ENCODE measurements at regions not wholly inside any gene's neighbourhood (a gene's known extent, or its start where the extent isn't known, plus 50 kb on each side); places are given as distances from the start of the nearest gene placed in this dataset.
A peak's percentile ranks its signal among the peaks of the same experiment; 100 is the strongest.

DNA sequence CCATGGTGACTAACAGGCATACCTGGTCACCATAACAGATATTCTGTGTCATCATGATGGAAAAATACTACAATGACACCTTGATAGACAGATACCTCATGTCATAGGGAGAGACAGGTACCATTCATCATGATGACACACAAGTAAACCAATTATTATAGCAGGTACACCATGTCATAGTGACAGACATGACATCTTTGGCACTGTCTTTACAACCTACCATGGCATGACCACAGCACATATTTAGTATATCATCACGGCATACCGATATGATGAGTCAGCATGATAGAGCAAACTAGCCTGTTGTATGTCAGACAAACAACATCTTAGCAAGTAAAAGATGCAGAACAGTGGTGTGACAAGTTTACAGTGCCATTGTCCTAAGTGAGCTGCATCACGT, 101.3 kb upstream of the KLHL29 start:
- ATAC-seq, result peak; percentile 50

DNA sequence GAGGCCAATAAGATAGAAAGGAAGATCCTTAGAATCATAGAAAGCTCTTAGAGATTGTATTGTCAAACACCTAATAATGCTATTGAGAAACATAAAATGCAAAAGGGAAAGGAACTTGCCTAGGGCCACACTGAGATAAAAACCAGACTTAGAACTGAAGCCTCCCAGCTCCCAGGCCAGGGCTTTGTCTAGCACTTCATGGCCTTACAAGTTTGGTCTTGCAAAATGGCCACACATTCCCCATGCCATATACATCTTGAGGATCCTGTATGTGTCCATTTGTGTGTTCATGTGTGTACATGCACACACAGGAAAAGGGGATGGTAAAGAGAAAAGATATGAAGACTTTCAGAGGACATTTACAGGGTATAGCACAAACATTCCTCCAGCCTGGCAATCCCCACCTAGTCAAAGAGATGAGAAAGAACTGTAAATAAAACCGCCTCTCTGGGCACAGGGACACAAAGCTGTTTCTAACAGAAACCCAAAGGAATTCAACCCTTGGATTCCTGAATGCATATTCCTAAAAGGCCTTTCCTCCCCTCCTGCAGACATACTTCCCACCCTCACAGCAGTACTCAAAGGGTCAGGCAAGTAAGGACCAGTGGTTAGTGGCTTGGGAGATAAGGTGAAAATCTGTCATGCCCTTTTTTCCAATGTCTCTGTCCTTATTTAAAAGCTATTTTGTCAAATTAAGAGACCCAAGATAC, 99.7 kb upstream of the KLHL29 start:
- ATAC-seq, result no peak

DNA sequence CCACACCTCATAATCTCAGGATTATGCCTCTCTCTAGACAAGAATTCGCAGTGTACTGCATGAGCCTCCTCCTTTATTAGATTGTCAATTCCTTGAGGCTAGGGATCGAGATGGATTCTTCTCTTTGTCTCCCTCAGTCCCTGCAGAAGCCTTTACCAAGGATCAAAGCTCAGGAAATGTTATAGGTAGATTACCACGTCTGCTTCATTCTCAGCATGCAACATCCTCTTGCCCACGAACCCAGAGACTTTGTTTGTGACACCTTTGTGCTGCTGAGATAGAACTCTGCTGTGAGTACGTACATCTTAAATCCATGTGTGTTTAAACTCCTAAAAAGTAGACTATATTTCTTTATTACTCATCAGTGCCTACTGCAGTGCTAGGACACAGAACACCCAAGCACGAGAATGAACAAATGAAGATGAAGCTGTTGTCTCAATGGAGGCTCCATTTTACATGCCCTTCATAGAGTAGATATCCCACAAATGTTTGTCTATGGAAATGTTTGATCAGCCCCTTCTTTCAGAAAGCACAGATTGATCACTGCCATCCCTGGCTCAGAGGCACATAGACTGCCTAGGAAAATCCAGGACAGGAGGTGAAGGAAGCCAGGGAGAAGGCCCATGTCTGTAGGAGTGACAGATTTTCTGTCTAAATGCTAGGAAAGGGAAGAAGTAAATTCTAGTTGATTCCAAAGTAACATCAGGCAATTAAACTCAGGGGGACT, 98.8 kb upstream of the KLHL29 start:
- no peak for ATAC-seq

DNA sequence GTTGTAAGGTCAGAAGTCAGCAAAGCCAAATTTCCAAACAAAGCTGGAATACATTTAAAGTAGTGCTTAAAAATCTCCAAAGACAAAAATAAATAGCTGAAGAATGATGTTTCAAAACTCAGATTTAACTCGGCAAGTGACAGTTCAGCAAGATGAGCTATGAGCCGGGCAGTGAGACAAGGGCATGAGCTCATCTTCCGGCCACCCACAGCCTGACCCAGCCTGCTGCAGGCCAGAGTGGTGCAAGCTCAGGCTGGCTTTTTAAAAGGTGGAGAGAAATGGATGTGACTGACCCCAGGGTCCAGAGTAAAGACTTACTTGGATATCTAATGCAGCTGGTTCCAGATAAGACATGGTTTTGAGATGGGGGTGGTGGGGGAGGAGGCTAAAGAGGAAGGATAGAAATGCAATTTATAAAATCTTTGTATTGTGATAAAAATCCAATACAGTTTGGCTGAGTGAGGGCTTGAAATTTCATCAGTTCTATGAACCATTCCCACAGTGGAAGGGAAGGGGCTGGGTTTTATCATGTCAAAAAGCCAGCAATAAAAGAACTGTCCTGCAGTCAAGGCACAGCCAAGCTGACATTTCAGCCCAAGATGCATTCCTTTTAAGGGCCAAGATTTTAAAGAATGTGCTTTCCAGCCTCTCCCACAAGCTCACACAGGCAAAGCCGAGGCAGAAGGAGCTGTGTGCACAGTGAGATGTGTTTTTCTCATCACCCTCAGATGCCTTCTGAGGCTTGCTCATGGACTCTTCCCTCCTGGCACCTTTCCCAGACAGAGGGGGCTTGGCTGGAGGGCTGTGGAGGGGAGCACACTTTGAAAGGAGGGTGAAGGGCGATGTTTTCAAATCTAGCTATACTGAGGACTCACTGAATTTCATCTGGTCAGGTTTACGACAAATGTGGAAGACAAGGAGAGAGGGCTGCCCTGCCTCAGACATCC, 97.9 kb upstream of the KLHL29 start:
- no peak for ATAC-seq

DNA sequence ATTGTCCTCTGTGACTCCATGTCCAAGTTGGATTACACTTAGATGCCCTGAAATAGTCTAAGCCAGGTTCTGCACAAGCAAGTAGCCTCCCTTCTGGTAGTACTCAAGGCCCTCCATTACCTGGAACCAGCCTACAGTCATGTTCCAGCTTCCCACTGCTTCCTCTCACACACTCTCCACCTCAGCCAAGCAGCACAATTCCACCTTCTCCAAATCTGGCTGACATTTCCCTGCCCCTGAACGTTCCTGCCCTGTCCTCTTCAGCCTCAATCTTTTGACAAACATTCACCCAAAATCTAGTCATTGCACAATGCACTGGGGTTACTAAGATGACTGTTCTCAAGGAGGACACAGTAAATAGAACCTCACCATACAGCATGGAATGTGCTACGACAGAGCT, 95.3 kb upstream of the KLHL29 start:
- no peak for ATAC-seq

DNA sequence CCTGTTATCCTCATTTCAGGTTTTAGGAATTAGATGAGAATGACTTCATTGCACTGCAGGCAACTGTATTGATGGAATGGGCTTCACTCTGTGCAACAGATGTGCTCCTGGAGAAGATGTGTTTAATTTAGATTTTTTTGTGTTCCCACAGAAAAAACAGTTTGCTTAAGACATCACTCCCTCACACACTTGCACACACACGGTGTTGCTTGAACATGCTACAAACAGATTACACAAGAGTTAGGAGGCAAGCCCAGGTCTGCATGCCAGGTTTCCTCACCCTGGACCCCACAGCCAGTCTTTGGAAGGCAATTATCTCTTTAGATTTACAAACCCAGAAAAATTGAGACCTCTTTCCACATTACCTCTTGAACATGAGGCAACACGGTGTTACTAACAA, 93.7 kb upstream of the KLHL29 start:
- no peak for ATAC-seq

DNA sequence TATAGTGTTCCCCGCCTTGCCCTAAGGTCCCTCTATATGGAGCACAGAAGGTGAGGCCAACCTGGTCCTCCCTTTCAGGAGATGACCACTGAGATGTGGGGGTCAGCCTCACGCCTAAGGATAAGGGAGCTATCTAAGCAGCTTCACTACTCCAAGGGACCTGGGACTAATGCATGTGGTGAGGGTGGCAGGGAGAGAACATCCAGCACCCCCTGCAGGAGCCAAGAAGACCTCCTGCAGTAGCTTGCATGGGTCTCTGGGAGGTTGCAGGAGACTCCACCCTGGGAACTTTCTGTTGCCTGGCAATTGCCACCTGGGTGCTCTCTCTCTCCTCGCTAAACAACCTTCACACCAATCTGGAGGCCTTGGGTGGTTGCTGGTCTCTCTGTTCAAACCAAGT, 93.0 kb upstream of the KLHL29 start:
- ATAC-seq, result no peak

DNA sequence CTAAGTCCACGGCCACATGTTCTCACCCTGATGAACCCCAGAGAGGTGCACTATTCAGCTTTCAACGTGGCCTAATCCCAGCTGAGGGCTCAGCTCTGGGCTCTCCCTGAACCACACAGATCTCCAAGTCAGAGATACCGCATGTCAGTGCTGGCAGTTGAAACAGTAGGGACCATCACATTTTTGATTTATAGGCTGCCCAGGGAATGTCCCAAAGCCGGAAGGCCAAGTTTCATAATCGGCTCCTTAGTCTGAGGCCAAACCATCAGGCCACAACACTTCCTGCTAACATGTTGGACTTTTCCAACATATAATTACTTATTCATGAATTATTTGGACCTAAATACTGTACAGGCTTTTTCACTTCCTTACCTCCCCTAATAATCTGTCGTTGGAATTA, 91.9 kb upstream of the KLHL29 start:
- no peak for ATAC-seq

DNA sequence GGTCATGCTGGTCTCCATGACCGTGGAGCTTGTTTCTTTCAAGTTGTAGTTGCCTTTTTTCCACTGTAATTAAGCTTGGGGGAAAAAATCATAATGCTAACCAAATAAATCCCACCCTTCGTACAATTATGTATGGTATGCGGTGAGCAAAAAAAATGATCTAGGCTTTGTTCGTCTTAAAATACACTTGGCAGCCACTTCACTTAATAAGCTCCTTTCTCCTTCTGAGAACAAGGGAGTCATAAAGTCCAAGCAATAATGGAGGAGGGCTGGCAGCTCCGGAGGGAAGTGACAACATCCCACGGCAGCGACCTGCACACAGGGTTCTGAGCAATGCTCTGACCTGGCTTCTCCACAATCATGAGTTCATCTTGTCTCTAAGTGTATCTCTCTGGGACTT, 91.2 kb upstream of the KLHL29 start:
- ATAC-seq, result no peak

DNA sequence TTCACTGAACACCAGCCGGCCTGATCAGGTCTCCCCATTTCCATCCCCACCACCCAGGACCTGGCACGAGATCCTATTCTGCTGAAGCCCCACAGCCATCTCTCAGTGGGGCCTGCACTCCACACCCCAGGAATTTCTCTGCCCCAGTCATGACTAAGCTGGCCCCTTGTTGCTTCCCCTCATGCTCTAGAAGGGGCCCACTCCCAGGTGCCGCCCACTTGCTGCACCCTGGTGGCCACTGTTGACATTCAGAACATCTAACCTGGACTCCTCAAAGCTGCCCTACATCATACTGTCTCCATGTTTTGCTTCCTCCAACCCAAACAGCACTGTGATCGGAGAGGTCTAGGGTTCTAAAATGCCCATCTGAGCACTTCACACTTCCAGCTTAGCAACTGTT, 90.7 kb upstream of the KLHL29 start:
- ATAC-seq, result no peak

DNA sequence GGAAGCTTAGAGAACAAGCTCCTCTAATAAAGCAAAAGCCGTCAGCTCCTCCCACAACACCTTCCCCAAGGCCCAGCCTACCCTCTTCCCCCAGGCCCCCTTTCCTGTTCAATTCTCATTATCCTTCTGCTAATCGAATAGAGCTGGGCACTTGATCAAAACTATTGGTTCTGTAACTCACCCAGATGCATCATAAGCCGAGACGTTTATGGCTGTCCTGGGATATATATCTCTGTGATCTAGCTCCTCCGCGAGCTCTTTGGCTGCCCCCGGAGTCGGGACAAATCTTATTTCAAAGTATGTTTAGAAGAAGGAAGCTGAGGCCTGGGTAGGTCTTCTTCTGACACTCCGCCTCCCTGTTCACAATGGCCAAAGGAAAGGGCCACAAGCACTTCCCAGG, 88.3 kb upstream of the KLHL29 start:
- no peak for ATAC-seq

DNA sequence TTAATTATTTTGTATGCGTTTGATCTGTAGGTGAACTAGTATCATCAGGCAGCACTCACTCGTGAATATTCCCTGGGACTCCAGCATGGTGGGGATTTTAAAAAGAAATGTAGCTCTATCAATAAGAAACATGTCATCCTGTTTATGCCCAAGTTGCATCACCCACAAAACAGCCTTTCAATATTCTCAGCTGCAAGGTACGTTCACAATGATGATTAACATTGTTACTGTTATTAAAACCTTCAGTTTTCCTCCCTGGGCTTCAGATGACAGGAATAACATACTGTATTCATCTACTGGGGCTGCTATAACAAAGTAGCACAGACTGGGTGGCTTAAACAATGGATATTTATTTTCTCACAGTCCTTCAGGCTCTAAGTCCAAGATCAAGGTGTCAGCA, 87.9 kb upstream of the KLHL29 start:
- no peak for ATAC-seq

DNA sequence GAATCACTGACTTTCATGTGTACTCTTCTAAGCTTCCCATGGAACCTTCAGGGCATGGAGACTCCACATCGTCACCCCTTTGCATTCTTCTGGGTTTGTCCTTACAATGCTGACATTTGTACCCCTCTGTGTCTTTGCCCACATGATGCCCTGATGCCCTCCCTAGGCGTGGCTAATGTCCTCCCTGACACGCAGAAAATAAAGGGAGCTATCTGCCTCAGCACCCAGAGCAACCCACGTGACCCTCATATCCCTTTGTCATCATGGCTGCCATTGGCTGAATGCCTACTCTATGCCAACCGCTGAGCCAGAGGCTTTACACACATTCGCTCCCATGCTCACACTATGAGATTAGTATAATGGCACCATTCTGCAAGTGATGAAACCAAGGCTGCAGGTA, 86.4 kb upstream of the KLHL29 start:
- ATAC-seq, result no peak

DNA sequence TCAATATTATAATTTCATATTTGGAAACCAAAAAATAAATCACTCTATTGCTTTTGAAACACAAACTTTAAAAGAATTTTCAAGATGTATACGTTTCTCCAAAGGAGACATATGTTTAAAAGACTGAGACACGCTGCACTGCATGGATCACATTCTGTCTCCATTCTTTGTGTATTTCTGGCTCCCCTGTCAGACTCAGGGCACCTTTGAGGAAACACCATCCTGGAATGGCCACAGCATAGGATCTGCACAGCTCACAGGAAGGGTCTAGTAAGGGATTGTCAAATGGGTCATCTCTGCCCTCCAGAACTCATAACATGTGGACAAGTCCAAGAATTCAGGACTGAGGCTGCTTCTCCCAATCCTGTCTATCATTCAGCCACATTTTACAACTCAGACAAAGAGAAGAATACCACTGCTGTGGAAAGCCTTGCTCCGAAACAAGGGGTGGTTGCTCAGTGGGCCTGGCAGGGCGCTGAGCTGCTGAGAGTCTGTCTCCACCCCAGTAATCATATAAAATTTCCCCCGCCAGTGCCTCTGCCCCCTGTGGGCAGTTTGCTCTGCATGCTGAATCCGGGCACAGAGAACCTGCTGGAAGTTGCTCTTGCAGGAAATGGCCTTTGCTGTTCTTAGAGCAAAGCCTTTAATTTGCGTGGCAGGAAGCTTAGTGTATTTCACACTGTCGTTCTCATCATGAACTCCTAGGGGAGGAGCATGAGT, 85.3 kb upstream of the KLHL29 start:
- no peak for ATAC-seq

DNA sequence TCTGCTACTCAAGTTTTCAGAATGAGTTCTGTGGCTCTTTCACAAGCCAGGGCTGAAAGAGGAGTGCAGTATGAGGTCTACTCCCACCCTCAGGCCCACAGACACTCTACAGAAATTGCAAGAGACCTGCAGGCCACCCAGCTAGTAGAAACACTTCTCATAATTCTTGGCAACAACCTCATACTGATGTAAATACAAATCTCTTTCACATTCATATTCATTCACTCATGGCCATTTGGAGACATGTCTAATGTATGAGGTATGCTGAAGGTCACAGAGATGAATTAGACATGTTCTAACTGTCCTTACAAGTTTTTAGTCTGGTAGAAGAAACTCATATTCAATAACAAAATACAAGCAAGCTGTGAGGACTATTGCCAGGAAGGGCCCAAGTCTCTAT, 83.8 kb upstream of the KLHL29 start:
- no peak for ATAC-seq

DNA sequence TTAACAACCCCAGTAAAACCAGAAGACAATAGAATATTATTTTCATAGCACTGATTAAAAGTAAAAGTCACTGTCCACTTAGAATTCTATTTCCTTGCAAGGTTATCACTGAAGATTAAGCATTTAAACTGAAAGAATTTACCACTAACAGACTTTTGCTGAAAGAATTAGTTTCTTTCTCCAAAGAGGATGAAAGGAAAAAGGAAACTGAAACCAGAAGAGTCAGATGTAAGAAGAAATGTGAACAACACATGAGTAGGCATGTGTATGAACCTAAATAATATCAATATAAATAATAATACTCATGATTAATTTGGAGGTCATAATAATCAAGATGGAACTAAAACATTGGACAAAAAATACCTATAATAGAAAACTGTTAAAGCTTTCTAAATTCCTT, 82.4 kb upstream of the KLHL29 start:
- no peak for ATAC-seq

DNA sequence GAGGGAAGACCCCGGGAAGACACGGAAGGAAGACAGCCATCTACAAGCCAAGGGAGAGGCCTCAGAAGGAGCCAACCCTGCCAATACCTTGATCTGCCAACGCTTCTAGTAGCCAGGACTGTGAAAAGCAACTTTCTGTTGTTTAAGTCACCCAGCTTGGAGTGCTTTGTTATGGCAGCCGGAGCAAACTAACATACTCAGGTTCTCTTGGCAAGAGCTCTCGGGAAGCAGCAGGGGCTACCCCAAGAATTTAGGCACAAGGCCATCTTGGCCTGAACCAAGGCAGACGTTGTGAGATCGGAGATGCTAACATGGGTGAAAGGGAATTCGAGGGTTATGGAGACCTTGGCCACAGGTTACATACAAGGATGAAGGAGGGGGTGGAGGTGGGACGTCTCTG, 78.6 kb upstream of the KLHL29 start:
- ATAC-seq, result no peak

DNA sequence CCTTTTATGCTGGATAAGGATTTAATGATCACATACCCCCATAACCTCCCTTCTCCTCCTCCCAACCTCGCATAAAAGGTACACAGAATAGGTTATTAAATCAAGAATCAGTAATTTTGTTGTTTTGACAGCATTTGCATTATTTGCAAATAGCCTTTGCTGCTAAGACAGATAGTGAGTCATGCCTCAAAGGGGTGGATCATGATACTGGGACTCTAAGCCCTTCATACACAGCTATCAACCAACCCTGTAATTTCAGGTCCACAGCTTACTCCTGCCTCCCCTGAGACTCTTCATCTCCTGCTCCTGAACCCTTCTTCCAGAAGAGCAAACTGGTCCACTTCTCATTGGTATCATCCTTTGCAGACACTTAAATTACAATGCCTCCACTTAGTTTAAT, 73.8 kb upstream of the KLHL29 start:
- ATAC-seq, result no peak

DNA sequence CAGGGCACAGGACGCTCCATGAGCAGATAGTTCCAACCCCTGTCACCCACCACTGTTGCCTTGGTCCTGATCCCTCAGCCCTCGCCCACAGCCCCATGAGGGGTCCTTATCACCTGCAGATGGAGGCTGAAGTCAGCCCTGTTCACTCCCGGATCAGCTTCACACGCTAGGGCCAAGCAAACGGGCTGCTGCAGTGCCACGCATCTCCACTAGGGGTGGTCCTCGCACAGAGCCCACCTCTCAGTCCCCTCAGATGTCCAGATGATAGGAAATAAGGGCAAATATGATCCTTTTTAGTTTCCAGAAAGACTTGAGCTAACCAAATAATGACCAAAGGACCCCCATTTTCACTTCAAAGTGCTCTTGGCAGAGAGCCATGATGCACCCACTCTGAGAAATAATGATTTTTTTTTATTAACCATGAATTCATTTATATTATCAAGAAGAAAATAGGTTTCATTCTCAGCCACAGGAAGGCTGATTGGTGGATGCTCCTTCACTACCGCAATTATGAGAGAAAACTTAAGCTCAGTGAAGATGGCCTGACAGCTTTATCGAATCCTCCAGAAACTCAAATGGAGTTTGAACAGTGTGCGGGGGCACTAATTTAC, 71.9 kb upstream of the KLHL29 start:
- ATAC-seq, result no peak

DNA sequence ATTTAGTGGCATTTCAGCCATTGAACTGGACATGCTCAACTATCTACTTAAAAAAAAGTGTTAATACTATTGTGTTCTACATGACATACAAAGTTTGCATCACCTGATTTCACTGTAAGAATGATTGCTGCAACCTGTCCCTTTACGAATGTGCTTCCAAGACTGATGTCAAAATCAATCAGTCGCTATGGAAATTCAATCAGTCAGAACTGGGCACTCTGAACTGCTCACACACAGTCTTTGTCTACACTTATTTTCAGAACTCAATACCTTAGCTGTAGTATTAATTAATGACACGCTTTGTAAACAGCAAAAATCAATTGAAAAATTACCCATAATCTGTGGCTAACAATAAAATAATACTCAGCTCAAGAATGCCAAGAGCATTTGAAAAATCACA, 70.3 kb upstream of the KLHL29 start:
- ATAC-seq, result no peak

DNA sequence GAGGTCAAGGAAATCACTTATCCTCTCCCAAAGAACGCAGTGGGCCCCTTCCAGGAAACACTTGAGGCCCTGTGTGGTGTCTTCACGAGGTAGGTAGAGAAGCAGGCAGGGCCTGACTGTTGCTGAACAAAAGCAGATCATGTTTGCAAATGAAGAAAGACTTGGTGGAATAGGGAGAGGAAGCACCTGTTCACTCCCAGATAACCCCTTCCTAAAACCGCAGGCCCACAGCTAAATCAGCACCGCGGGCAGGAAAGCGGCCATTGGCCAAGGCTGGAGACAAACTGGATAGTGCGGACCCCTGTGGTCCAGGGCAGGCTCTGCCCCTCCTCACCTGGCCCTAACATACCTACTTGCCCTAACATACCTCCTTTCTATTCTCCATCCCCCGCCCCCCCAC, 64.9 kb upstream of the KLHL29 start:
- ATAC-seq, result no peak

DNA sequence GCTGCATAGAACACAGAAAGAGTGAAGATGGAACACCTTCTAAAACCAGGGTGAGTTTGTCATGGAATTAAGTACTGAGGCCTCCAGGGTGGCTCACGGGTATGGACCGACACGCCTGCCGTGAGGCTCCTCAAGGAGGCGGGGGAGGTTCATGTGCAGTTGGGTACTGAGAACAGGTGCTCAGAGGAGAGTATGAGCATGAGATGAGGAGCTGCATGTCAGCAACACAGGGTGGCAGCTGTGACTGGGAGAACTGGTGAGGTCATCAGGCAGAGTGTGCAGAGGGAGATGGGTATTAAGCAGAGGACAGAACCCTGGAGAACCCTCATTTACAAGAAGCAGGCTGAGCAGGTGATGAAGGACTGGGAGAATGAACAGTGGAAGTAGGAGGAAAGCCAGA, 63.2 kb upstream of the KLHL29 start:
- no peak for ATAC-seq

Data from esophagus mucosa (tissue), 1 donor.